ENCODE measurements at regions not wholly inside any gene's neighbourhood (a gene's known extent, or its start where the extent isn't known, plus 50 kb on each side); places are given as distances from the start of the nearest gene placed in this dataset.

GRCh38 chr12:98238515-98239130, 276.8 kb upstream of the TMPO start:
- POLR2A ChIA-PET: no interaction called here
- Histone ChIP-seq H3K9ac (no peak overlapping the region), H3F3A (replicated peaks; ENCODE audit: insufficient read depth) (peaks cover 5% of the 10 kb centered on the region), H3K4me3 (ENCODE audit: low read depth in 2 of 2, low read length in 1 of 2) (no peak overlapping the region), H2AFZ (ENCODE audit: low read depth) (no peak overlapping the region), H3K27ac (ENCODE audit: low read depth in 2 of 2, low read length in 1 of 2) (peak overlapping the region in 1 of 2 experiments; percentile 13; a peak in 2 of 4 replicates), H4K20me1 (ENCODE audit: insufficient read depth) (no peaks in the 10 kb centered on the region), H3K4me2 (peak overlapping the region; percentile 25; the same call in 1 of the 2 replicates), H3K79me2 (ENCODE audit: insufficient read depth) (no peaks in the 10 kb centered on the region), H3K36me3 (replicated peaks in 1 of 2; ENCODE audit: control insufficient read depth in 1 of 2, insufficient read depth in 2 of 2, low read length in 1 of 2) (no peaks in the 10 kb centered on the region), H3K27me3 (ENCODE audit: insufficient read depth) (no peaks in the 10 kb centered on the region), H3K9me3 (no peaks in the 10 kb centered on the region), H3K4me1 (ENCODE audit: control insufficient read depth in 1 of 2, insufficient read depth in 2 of 2, low read depth in 1 of 2, low read length in 1 of 2) (no peaks in the 10 kb centered on the region; a peak in 1 of 4 replicates), H3K9me2 (no peaks in the 10 kb centered on the region)
- WGBS (ENCODE audit: low lambda C conversion rate): 23% methylated on average over 4 of the region's 4 CpGs
- no peak for TF ChIP-seq RAD21 (IDR thresholded peaks at IDR 0.05; ENCODE audit: low read length)
- TF ChIP-seq FOXM1 (IDR thresholded peaks at IDR 0.05; ENCODE audit: low read depth): no peak
- 0 out of 2 replicates have a peak, but pooled peaks have one; percentile 20 for TF ChIP-seq NFIC (IDR thresholded peaks at IDR 0.05; ENCODE audit: borderline replicate concordance)
- TF ChIP-seq FOSL2 (IDR thresholded peaks at IDR 0.05; ENCODE audit: borderline replicate concordance, low read depth): peak; percentile 24; the same call in 1 of the 2 replicates
- TF ChIP-seq, protein P1, sequence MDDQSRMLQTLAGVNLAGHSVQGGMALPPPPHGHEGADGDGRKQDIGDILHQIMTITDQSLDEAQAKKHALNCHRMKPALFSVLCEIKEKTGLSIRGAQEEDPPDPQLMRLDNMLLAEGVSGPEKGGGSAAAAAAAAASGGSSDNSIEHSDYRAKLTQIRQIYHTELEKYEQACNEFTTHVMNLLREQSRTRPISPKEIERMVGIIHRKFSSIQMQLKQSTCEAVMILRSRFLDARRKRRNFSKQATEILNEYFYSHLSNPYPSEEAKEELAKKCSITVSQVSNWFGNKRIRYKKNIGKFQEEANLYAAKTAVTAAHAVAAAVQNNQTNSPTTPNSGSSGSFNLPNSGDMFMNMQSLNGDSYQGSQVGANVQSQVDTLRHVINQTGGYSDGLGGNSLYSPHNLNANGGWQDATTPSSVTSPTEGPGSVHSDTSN (IDR thresholded peaks at IDR 0.05): peak; percentile 76
- no peak for TF ChIP-seq YY1 (IDR thresholded peaks at IDR 0.05; ENCODE audit: low read depth)
- TF ChIP-seq SMC3 (IDR thresholded peaks at IDR 0.05; ENCODE audit: low read depth, low read length): no peak
- no peak for TF ChIP-seq POLR2AphosphoS5 (IDR thresholded peaks at IDR 0.05; ENCODE audit: low read depth, low read length)
- TF ChIP-seq TCF12 (IDR thresholded peaks at IDR 0.05): peak; percentile 72
- CTCF ChIA-PET: interaction anchor here (0.7 kb wide), 1 partner anchor 464 kb away, joined by 3 read pairs; no protein-coding TSS in a partner anchor
- DNase-seq: no peak

GRCh38 chr12:98243190-98243589, 272.2 kb upstream of the TMPO start:
- CTCF ChIA-PET: interaction anchor here (0.6 kb wide), 1 partner anchor 282 kb away, joined by 3 read pairs; no protein-coding TSS in a partner anchor
- POLR2A ChIA-PET: no interaction called here
- no peaks in the 10 kb centered on the region for H3K79me2 ChIP-seq (ENCODE audit: insufficient read depth)
- H3K9me3 ChIP-seq: no peaks in the 10 kb centered on the region
- H3K27ac ChIP-seq (ENCODE audit: low read depth in 2 of 2, low read length in 1 of 2): no peak overlapping the region
- no peaks in the 10 kb centered on the region for H4K20me1 ChIP-seq (ENCODE audit: insufficient read depth)
- H3K27me3 ChIP-seq (ENCODE audit: insufficient read depth): no peaks in the 10 kb centered on the region
- no peak for DNase-seq
- 23% methylated on average over 1 of the region's 1 CpG for WGBS (ENCODE audit: low lambda C conversion rate)
- H3K4me3 ChIP-seq (ENCODE audit: low read depth in 2 of 2, low read length in 1 of 2): no peak overlapping the region
- H2AFZ ChIP-seq (ENCODE audit: low read depth): no peak overlapping the region
- H3F3A ChIP-seq (replicated peaks; ENCODE audit: insufficient read depth): peaks cover 5% of the 10 kb centered on the region
- no peaks in the 10 kb centered on the region; a peak in 1 of 4 replicates for H3K4me1 ChIP-seq (ENCODE audit: control insufficient read depth in 1 of 2, insufficient read depth in 2 of 2, low read depth in 1 of 2, low read length in 1 of 2)
- no peak for TF ChIP-seq SIN3A (IDR thresholded peaks at IDR 0.05; ENCODE audit: borderline replicate concordance, low read depth, low read length)
- no peak for TF ChIP-seq ZBTB33 (IDR thresholded peaks at IDR 0.05; ENCODE audit: borderline replicate concordance, low read depth)
- no peak for TF ChIP-seq SMC3 (IDR thresholded peaks at IDR 0.05; ENCODE audit: low read depth, low read length)
- no peak for TF ChIP-seq RFX5 (IDR thresholded peaks at IDR 0.05; ENCODE audit: low read length)
- no peak for TF ChIP-seq FOXJ3 (CRISPR knock-in tag; IDR thresholded peaks at IDR 0.05)
- no peak for TF ChIP-seq YY1 (IDR thresholded peaks at IDR 0.05; ENCODE audit: low read depth)
- TF ChIP-seq FOXM1 (IDR thresholded peaks at IDR 0.05; ENCODE audit: low read depth): no peak
- TF ChIP-seq, protein P1 (IDR thresholded peaks at IDR 0.05): no peak
- no peak for TF ChIP-seq NRF1 (IDR thresholded peaks at IDR 0.05; ENCODE audit: low read depth, low read length)
- no peak for TF ChIP-seq RAD21 (IDR thresholded peaks at IDR 0.05; ENCODE audit: low read length)
- H3K9me2 ChIP-seq: no peaks in the 10 kb centered on the region
- no peaks in the 10 kb centered on the region for H3K36me3 ChIP-seq (replicated peaks in 1 of 2; ENCODE audit: control insufficient read depth in 1 of 2, insufficient read depth in 2 of 2, low read length in 1 of 2)
- H3K9ac ChIP-seq: no peak overlapping the region
- no peak overlapping the region for H3K4me2 ChIP-seq

Data from SK-N-SH (cell line).